Thyroid gland (tissue), 4 donors: ENCODE measurements at regions not wholly inside any gene's neighbourhood (a gene's known extent, or its start where the extent isn't known, plus 50 kb on each side); places are given as distances from the start of the nearest gene placed in this dataset.

Experiments used
- POLR2A ChIP-seq, 2 donors: fragments of 450-650 bp; IDR thresholded peaks; one replicate each; pipeline ENCODE4 v1.6.1; 2017; ENCODE audit warnings: antibody characterized with exemption in 2 of 2, mild to moderate bottlenecking in 2 of 2, moderate library complexity in 1 of 2
- TF ChIP-seq, protein P1 (sequence below), 6 experiments: fragments of 200-600 bp in 3 of 6; fragments of 450-650 bp in 3 of 6; sonication (generic) in 3 of 6; IDR thresholded peaks; one replicate each; pipeline ENCODE4 v1.5.1; 2016 to 2019; ENCODE audit warnings: antibody characterized with exemption in 6 of 6, mild to moderate bottlenecking in 2 of 6, inconsistent platforms in 1 of 6, moderate library complexity in 1 of 6

GRCh38 chr15:70212963-70213315 is 115.2 kb upstream of the TLE3 start:
- TF ChIP-seq POLR2A (IDR thresholded peaks at IDR 0.05) = no peak
- TF ChIP-seq, protein P1, sequence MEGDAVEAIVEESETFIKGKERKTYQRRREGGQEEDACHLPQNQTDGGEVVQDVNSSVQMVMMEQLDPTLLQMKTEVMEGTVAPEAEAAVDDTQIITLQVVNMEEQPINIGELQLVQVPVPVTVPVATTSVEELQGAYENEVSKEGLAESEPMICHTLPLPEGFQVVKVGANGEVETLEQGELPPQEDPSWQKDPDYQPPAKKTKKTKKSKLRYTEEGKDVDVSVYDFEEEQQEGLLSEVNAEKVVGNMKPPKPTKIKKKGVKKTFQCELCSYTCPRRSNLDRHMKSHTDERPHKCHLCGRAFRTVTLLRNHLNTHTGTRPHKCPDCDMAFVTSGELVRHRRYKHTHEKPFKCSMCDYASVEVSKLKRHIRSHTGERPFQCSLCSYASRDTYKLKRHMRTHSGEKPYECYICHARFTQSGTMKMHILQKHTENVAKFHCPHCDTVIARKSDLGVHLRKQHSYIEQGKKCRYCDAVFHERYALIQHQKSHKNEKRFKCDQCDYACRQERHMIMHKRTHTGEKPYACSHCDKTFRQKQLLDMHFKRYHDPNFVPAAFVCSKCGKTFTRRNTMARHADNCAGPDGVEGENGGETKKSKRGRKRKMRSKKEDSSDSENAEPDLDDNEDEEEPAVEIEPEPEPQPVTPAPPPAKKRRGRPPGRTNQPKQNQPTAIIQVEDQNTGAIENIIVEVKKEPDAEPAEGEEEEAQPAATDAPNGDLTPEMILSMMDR (IDR thresholded peaks at IDR 0.05) = no peak
